GM18520 (cell line): ENCODE measurements at regions not wholly inside any gene's neighbourhood (a gene's known extent, or its start where the extent isn't known, plus 50 kb on each side); places are given as distances from the start of the nearest gene placed in this dataset.
A peak's percentile ranks its signal among the peaks of the same experiment; 100 is the strongest.
"Not testable (repeated sequence)": the region's sequence is repeated elsewhere in the genome, so short reads cannot be mapped to it uniquely, and the experiment has no call there.

Experiments used
- ATAC-seq: cut with Tn5 transposase; IDR thresholded peaks from one replicate; pipeline ENCODE4 v1.9.1; 2021; ENCODE audit not compliant: unreplicated experiment

DNA sequence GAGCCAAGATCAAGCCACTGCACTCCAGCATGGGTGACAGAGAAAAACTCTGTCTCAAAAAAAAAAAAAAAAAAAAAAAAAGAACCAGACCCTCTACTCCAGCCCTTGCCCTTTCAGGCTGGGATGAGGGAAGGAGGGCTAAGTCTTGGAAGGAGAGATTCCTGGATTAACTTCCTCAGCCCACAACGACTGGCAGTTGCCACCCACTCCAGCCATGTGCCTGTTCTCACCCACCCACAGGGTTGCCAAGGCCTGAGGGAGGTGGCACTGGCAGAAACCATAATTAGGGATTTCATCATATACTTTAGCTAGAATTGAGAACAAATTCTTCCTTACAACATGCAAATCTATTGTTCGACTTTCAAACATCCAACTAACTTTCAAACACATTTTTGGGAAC is 87.8 kb upstream of the SLC30A5 start:
- no peak for ATAC-seq

DNA sequence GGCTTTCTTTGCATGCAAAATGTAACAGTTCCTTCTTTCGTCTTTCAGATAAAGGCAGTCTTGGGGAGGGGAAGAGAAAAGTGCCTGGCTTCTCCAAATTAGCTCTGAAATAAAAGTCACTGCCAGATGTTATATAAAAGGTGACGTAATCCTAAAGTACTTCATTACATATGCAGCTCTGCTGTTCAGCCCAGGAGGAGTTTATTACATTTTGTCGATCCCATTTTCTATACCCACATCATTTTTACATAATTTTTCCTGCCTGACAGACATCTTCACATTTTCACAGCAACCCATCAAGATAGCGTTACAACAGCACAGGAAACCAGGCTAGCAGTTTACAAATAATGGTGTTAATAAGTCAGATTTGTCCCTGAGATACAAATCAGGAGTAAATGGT is 86.7 kb upstream of the SLC30A5 start:
- ATAC-seq = no peak

DNA sequence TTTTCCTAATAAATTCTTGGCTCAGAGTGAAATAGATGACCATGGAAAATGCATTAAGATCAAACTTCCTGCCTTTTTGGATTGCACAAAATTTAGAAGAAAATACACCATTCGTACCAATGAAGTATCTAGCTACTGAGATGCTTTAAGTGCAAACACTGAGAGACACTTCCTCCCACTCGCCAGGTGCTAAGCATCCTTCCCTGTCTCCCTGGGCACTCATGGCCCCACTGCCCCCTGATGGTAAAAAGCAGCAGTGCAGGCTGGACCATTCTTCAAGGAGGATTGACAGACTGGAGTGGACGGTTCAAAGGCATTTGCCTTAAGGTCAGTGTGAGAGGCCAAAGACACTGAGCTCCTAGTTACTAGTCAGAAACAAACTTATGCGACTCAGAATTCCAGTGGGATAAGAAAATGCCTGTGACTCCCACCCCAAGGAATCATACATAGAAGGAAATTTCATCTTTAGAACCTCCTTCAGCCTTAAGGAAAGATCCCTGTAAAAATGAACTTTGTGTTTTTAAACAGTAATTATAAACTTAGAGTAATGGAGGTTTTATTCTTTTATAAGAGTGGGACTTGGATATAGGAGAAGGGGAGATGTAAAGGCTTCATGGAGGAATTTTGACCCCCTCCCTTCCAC is 86.0 kb upstream of the SLC30A5 start:
- ATAC-seq = peak; percentile 52

DNA sequence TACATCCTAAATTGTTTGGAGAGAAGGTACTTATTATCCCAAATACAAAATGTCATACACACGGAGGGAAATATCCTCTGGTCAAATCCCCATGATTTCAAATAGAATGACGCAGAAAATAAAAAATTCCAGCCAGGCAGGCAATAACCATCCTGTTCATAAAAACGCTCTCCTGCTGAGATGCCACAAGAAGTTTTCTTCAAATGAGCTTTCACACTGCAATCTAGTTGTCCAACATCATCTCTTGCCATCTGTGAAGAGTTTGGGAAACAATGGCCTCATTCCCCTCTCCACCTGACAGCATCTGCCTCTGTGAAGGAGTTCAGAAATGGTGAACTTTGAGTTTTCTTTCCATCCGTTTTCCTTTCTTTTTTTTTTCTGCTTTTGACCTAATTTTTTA is 83.3 kb upstream of the SLC30A5 start:
- no peak for ATAC-seq

DNA sequence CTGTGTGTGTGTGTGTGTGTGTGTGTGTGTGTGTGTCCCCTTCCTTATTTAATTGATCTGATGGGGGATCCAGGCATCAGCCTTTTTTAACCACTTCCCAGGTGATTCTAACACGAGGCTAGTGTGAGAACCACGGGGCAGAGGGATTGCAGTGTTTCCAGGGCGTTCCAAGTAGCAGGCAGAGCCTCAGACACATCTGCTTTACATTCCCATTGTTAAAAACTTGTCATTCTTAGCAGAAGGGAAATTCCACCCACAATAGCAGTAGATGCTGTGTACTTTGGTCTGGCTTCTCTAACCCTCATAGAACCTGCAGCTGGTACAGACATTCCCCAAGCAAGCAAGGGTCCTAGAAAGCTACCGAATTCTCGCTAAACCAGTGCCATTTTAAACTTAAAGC is 81.9 kb upstream of the SLC30A5 start:
- no peak for ATAC-seq

DNA sequence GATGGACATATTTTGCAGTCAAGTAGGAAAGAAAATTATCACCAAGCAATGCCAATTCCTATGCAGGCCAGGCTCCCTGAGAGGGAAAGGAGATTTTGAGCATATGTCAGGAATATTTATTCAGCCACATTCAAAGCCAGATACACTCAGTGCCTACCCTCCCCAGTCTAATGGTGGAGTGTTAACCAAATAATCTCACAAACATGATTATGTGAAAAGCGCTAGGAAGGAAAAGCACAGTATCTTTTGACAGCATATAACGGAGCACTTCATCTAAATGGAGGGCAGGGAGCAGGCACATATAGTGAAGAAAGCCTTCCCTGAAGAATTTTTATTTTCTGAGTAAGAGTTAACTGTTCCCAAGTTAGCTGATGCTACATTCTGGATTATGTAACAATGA is 80.3 kb upstream of the SLC30A5 start:
- ATAC-seq = no peak

DNA sequence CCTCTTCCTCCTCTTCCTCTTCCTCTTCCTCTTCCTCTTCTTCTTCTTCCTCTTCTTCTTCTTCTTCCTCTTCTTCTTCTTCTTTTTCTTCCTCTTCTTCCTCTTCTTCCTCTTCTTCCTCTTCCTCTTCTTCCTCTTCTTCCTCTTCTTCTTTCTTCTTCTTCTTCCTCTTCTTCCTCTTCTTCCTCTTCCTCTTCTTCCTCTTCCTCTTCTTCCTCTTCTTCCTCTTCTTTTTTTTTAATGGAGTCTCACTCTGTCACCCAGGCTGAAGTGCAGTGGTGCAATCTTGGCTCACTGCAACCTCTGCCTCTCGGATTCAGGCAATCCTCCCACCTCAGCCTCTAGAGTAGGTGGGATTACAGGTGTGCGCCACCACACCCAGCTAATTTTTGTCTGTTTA is 79.8 kb upstream of the SLC30A5 start:
- not testable (repeated sequence) for ATAC-seq

DNA sequence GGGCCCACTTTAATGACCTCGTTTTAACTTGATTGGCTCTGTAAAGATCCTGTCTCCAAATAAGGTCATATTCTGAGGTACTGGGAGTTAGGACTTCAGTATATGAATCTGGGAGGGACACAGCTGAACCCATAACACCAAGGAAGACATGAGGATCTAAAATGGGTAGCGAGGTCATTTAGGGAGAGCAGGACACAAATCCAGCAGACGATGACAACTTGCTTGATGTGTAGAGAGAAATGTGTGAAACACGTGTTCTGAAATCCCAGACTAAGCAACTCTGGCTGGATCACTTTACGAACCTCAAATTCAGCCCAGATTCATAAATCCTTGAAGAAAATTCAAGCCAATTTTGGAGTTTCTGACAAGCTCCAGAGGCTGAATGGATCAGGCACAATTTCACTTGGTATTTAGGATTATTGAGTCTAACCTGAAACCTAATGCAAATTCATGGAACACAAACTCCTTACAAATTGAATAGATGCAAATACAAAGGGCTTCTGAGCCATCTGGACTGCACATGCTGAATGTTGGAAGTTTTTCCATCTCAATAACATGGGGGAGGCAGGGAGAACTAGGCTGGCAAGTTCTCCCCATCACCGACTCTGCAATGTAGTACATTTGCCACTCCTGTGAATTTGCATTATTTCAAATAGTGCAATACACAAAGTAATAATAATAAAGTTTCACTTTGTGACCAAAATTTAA is 74.0 kb upstream of the SLC30A5 start:
- ATAC-seq = no peak

DNA sequence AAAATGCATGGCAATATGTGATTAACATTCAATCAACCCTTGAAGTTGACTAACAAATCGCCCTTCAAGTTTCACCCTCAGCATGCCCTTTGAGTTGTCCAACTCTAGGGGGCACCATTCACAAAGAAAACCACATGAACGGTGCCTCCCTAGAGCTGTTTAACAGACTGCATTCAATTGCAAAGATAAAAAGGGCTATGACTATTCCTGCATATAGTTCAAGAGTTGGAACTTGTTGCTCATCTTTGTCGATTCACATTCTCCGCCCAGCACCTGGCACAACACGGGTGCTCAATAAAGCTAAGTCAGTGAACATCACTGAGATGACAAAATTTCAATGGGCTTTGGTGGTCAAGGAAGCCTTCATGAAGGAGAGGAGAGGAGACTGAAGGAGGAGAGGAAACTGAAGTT is 69.6 kb upstream of the SLC30A5 start:
- ATAC-seq = no peak

DNA sequence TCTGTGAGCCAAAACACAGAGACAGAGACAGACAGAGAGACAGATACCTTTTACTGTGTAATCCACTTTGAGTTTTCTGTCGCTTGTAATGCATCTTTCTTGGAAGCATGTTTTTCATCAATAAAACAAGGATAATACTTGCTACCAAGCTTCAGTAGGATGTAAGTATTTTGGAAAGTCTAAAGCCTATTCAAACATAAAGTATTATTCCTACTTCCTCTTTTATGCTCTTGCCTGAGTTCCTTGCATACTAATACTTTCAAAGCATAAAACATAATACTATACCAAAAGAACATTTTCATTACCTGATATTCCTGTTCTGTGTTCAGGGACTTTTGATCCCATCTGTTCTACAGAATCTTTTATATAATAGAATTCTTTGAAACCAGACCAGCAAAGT is 64.5 kb upstream of the SLC30A5 start:
- no peak for ATAC-seq

DNA sequence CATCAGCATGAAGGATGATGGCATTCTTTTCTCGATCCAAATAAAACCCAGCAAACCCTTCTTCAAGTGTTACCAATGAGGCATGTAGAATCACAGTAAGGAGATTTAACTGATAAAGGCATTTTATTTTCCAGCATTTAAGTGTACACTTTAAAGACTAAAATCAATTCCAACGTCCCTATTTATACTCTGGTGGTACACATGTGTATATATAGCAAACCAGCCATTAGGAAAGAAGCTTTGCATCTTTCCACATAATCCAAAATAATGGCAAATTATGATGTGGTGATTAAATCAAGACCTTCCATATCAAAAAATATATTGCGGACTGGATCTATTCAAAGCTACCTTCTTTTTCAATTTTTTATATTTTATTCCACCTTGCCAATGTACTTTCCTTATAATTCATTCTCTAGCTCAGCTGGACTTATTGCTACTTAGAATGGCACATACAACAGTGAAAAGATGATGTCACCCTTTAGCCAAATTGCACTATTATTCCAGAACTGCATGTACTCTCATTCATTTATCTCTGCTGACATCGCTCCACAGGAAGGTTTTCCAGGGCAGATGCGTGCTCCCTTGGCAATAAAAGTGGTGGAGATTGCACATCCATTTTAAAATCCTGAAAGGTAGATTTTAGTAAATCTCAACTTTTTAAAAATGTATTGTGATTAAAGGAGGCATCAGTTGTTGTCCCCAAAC is 63.3 kb upstream of the SLC30A5 start:
- no peak for ATAC-seq

DNA sequence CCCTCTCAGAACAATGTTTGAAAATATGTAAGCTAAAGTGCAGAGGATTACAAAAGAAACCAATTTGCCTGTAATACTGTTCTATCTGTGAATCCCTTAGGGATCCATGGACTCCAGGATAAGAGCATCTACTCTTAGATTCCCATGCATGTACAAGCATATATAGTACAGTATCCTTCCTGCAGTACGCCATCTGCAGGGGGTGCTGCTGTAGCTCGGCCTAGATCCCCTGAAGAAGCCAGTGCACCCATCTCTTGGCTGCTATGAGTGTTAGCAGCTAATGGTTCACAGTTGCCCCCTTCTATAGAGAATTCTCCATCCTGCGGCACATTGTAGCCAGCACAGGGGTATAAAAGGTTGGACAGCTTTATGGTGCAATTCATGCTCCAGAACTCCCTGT is 61.8 kb upstream of the SLC30A5 start:
- ATAC-seq = no peak

DNA sequence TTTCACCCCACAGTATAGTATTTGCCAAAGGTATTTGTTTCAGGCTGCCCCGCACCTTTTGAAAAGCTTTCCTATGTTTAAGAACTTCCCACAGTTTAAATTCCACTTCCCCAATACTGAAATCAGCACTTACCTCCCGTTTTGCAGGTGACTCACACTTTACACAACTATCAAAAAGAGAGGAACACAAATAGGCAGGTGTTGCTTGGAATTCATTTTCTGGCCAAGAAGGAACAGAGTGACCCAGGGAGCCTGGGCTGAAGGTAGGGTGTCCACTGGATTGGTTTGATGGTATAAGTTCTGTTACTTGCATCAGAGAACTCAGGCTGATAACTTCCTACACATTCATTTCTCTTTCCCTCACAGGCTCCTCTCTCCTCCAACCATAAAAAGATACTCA is 60.1 kb upstream of the SLC30A5 start:
- no peak for ATAC-seq

DNA sequence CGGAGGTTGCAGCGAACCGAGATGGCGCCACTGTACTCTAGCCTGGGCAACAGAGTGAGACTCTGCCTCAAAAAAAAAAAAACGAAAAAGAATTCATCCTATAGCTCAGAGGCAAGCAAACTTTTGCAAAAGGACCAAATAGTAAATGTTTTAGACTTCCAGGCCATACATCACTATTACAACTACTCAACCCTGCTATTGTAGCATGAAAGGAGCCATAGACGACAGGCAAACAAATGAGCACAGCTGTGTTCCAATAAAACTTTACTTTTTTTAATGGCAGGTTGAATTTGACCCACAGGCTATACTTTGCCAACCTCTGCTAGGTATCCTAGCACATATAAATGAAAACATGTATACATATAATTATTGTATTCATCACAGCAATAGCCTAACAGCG is 58.9 kb upstream of the SLC30A5 start:
- no peak for ATAC-seq

DNA sequence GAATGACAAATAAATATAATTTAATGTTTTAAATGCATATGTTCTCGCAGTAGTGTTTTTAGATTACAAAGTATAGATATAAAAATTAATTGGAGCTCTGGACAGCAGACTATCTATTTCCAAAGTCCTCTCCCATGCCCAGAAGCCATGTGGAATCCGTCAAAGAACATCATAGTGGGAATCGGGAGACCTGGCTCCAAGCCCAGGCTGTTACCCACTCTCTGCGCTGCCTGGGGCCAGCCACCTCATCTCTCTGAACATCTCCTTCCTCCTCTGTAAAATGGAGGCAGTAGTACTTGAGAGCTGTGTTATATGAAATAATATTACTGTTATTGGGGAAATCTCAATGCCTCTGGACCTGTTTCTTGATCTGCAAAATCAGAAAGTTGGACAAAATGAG is 58.1 kb upstream of the SLC30A5 start:
- no peak for ATAC-seq

DNA sequence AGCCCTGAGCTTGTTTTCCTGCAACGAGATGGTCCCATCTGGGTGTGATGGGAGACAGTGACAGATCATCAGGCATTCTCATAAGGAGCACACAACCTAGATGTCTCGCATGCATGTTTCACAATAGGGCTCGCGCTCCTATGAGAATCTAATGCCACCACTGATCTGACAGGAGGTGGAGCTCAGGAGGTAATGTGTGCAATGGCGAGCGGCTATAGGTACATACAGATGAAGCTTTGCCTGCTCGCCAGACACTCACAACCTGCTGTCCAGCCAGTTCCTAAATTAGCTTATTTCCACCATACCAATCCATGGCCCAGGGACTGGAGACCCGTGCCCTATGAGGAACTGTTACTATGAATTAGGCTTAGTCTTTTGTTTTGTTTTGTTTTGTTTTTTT is 55.3 kb upstream of the SLC30A5 start:
- ATAC-seq = no peak

DNA sequence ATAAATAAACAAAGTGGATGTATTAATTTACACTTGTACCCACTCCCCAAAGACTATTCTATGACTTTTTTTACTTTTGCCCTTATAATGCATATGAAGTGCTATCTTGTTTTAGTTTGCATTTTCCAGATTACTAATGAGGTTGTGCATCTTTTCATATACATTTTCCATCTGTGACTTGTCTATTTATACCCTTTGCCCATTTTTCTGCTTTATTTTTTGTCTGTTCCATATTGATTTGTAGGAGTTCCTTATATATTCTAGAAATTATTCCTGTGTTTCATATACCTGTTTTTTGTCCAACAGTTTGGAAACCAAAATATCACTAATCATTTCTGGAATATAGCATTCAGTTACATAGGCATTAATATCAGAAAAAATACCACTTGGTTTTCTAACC is 54.0 kb upstream of the SLC30A5 start:
- ATAC-seq = no peak

DNA sequence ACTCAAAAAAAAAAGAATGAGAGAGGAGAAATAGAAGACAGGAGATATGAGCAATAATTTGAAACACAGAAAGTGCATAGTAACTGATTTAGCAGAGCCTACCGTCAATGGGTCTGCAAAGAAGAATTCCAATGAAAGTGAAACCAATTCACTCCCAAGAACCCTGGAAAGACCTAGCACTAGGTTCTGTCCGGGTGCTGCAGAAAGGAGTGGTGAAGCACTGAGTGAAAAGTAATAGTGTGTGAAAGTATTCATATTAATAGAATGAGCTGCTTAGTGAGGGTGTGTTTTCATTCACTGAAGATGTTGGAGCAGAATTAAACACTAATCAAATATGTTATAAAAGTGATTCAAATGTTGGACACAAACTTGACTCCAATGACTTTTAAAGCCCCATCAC is 51.3 kb upstream of the SLC30A5 start:
- ATAC-seq = peak; percentile 12

DNA sequence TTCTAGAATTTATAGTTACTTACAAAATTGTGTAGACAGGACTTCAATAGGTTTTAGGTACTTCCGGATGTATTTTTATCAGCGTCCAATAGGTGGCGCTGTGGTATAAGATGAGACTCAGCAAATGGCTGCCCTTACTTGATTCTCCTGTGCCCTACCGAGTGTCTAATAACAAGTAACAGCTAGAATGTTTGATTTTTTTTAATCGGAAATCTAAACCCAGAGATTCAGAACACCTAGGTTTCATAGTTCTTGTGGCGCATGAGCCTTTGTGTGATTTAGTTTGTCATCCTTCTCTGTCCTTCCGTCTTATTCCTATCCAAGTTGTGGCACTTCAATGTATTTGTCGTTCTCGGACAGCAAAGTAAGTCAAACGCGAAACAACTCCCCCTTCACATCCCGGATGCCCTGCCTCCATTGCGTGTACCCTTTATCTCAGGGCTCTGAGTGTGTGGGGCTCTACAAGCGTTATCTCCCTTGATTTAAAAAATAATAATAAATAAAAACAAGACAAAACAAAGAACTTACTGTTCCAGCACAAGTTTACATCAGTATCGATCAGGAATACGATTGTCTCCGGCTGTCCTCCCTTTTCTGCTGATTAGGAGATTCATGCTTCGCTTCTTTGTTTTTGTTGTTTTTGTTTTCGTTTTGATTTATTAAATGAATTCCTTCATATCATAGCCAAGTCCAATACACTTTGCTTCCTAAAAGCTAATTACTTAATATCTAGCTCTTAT is 50.7 kb upstream of the SLC30A5 start:
- peak; percentile 86 for ATAC-seq

DNA sequence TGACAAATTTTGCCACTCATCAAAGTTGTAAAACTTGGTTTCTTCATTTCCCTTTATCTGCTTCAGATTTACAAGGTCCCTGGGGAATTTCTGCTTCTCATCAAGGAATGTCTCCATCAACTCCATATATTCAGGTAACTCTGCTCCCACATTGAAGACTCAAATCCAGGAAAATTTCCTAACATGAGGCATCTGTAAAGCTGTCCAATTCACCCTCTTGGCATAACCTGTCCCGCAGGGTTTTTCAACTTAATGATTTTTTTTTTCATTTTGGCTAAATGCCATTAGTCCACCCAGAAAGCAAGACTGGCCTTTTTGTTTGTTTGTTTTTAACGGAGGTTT is 50.2 kb upstream of the SLC30A5 start:
- no peak for ATAC-seq
